Peyer's patch (tissue), 4 donors: ENCODE measurements at regions not wholly inside any gene's neighbourhood (a gene's known extent, or its start where the extent isn't known, plus 50 kb on each side); places are given as distances from the start of the nearest gene placed in this dataset.

ENCODE experiments used
- POLR2A ChIP-seq, 2 donors: fragments of 450-650 bp; IDR thresholded peaks; one replicate each; pipeline ENCODE4 v1.5.1; 2017; ENCODE audit warnings: antibody characterized with exemption in 2 of 2, mild to moderate bottlenecking in 2 of 2, moderate library complexity in 2 of 2
- TF ChIP-seq, protein P1 (sequence below), 6 experiments: fragments of 450-650 bp in 4 of 6; fragments of 200-600 bp in 2 of 6; sonication (generic) in 1 of 6; IDR thresholded peaks; one replicate each; pipeline ENCODE4 v1.5.1; 2017 to 2019; ENCODE audit warnings: antibody characterized with exemption in 6 of 6, mild to moderate bottlenecking in 3 of 6, moderate library complexity in 1 of 6

DNA sequence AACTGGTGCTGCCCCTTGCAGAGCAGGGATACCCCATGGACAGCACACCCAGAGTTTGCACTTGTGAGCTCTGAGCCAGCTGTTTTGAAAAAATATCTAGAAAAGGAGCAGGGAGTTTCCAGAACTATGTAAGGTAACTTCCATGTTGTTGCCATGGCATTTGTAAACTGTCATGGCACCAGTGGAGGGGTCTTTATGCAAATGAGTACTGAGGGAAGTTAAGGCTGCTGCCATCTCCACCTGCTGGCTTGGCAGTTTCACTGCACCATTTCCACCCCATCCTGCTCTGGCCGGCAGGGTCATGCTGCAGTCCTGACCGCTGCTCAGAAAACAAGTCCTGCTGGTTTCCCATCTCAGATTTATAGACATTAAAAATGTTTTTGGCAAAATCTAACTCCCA is 52.3 kb upstream of the SNTG2 start:
- no peak for TF ChIP-seq POLR2A (IDR thresholded peaks at IDR 0.05)
- TF ChIP-seq, protein P1, sequence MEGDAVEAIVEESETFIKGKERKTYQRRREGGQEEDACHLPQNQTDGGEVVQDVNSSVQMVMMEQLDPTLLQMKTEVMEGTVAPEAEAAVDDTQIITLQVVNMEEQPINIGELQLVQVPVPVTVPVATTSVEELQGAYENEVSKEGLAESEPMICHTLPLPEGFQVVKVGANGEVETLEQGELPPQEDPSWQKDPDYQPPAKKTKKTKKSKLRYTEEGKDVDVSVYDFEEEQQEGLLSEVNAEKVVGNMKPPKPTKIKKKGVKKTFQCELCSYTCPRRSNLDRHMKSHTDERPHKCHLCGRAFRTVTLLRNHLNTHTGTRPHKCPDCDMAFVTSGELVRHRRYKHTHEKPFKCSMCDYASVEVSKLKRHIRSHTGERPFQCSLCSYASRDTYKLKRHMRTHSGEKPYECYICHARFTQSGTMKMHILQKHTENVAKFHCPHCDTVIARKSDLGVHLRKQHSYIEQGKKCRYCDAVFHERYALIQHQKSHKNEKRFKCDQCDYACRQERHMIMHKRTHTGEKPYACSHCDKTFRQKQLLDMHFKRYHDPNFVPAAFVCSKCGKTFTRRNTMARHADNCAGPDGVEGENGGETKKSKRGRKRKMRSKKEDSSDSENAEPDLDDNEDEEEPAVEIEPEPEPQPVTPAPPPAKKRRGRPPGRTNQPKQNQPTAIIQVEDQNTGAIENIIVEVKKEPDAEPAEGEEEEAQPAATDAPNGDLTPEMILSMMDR (IDR thresholded peaks at IDR 0.05): no peak
